HG03196 (cell line): ENCODE measurements at regions not wholly inside any gene's neighbourhood (a gene's known extent, or its start where the extent isn't known, plus 50 kb on each side); places are given as distances from the start of the nearest gene placed in this dataset.

Experiments used
- ATAC-seq: cut with Tn5 transposase; IDR thresholded peaks from one replicate; pipeline ENCODE4 v1.9.1; 2021; ENCODE audit not compliant: unreplicated experiment

- ATAC-seq = no peak
Measured at GRCh38 chr2:12232876-12233275, 483.9 kb upstream of the TRIB2 start.

- ATAC-seq = no peak
Measured at GRCh38 chr2:12236136-12236844, 480.4 kb upstream of the TRIB2 start.

GRCh38 chr2:12240206-12240605 is 476.5 kb upstream of the TRIB2 start:
- ATAC-seq = no peak

GRCh38 chr2:12243381-12243780 is 473.4 kb upstream of the TRIB2 start:
- ATAC-seq = no peak

GRCh38 chr2:12244070-12244469 is 472.7 kb upstream of the TRIB2 start:
- no peak for ATAC-seq

- ATAC-seq = no peak
Measured at GRCh38 chr2:12251121-12251520, 465.6 kb upstream of the TRIB2 start.

- no peak for ATAC-seq
Measured at GRCh38 chr2:12251749-12252148, 465.0 kb upstream of the TRIB2 start.

GRCh38 chr2:12253167-12253778 is 463.5 kb upstream of the TRIB2 start:
- ATAC-seq = no peak

- no peak for ATAC-seq
Measured at GRCh38 chr2:12254280-12254860, 462.4 kb upstream of the TRIB2 start.

- no peak for ATAC-seq
Measured at GRCh38 chr2:12256206-12256605, 460.5 kb upstream of the TRIB2 start.

- ATAC-seq = no peak
Measured at GRCh38 chr2:12257476-12257875, 459.3 kb upstream of the TRIB2 start.

- ATAC-seq = no peak
Measured at GRCh38 chr2:12259493-12259892, 457.2 kb upstream of the TRIB2 start.

GRCh38 chr2:12261986-12262680 is 454.6 kb upstream of the TRIB2 start:
- ATAC-seq = no peak

GRCh38 chr2:12262681-12263436 is 453.9 kb upstream of the TRIB2 start:
- no peak for ATAC-seq

- ATAC-seq = no peak
Measured at GRCh38 chr2:12263730-12264129, 453.0 kb upstream of the TRIB2 start.

- ATAC-seq = no peak
Measured at GRCh38 chr2:12264146-12264545, 452.6 kb upstream of the TRIB2 start.

GRCh38 chr2:12265646-12266045 is 451.1 kb upstream of the TRIB2 start:
- ATAC-seq = no peak

GRCh38 chr2:12267042-12267441 is 449.7 kb upstream of the TRIB2 start:
- ATAC-seq = no peak

- ATAC-seq = no peak
Measured at GRCh38 chr2:12269041-12269972, 447.4 kb upstream of the TRIB2 start.
